HG03159 (cell line): ENCODE measurements at regions not wholly inside any gene's neighbourhood (a gene's known extent, or its start where the extent isn't known, plus 50 kb on each side); places are given as distances from the start of the nearest gene placed in this dataset.
"Not testable (repeated sequence)": the region's sequence is repeated elsewhere in the genome, so short reads cannot be mapped to it uniquely, and the experiment has no call there.

Experiments
- ATAC-seq: cut with Tn5 transposase; IDR thresholded peaks from one replicate; pipeline ENCODE4 v1.9.1; 2021; ENCODE audit warnings: mild to moderate bottlenecking, moderate library complexity; ENCODE audit not compliant: unreplicated experiment

GRCh38 chr17:71173991-71174390 lies 946.8 kb upstream of the SOX9 start:
- ATAC-seq = no peak

- no peak for ATAC-seq
Measured at GRCh38 chr17:71176331-71176730, 944.5 kb upstream of the SOX9 start.

- no peak for ATAC-seq
Measured at GRCh38 chr17:71176928-71177443, 943.8 kb upstream of the SOX9 start.

- no peak for ATAC-seq
Measured at GRCh38 chr17:71180801-71181385, 939.9 kb upstream of the SOX9 start.

GRCh38 chr17:71183066-71183660 lies 937.7 kb upstream of the SOX9 start:
- ATAC-seq = no peak

- ATAC-seq = no peak
Measured at GRCh38 chr17:71184716-71185115, 936.1 kb upstream of the SOX9 start.

GRCh38 chr17:71187145-71187878 lies 933.5 kb upstream of the SOX9 start:
- ATAC-seq = no peak

GRCh38 chr17:71188811-71189492 lies 931.9 kb upstream of the SOX9 start:
- no peak for ATAC-seq

GRCh38 chr17:71189493-71189831 lies 931.4 kb upstream of the SOX9 start:
- no peak for ATAC-seq

GRCh38 chr17:71192039-71192555 lies 928.7 kb upstream of the SOX9 start:
- ATAC-seq = no peak

GRCh38 chr17:71192848-71193247 lies 928.0 kb upstream of the SOX9 start:
- ATAC-seq = no peak

- ATAC-seq = no peak
Measured at GRCh38 chr17:71200597-71200996, 920.2 kb upstream of the SOX9 start.

GRCh38 chr17:71201639-71202038 lies 919.2 kb upstream of the SOX9 start:
- ATAC-seq = no peak

GRCh38 chr17:71202449-71202848 lies 918.4 kb upstream of the SOX9 start:
- ATAC-seq = no peak

- no peak for ATAC-seq
Measured at GRCh38 chr17:71203953-71204352, 916.9 kb upstream of the SOX9 start.

- ATAC-seq = not testable (repeated sequence)
Measured at GRCh38 chr17:71205951-71206350, 914.9 kb upstream of the SOX9 start.

- ATAC-seq = no peak
Measured at GRCh38 chr17:71208111-71208704, 912.6 kb upstream of the SOX9 start.

GRCh38 chr17:71213936-71214335 lies 906.9 kb upstream of the SOX9 start:
- ATAC-seq = no peak

- no peak for ATAC-seq
Measured at GRCh38 chr17:71217769-71218168, 903.1 kb upstream of the SOX9 start.

- ATAC-seq = no peak
Measured at GRCh38 chr17:71224824-71225575, 895.8 kb upstream of the SOX9 start.
